ENCODE measurements at regions not wholly inside any gene's neighbourhood (a gene's known extent, or its start where the extent isn't known, plus 50 kb on each side); places are given as distances from the start of the nearest gene placed in this dataset.

- H3K27ac ChIP-seq, result no peak overlapping the region
- TF ChIP-seq CTCF (IDR thresholded peaks at IDR 0.05) (no peak), ZFX (IDR thresholded peaks at IDR 0.05; ENCODE audit: borderline replicate concordance) (no peak)
Observed at GRCh38 chr7:97280950-97281349, 163.5 kb downstream of the SDHAF3 start.

- H3K27ac ChIP-seq, result no peak overlapping the region
- TF ChIP-seq ZFX (IDR thresholded peaks at IDR 0.05; ENCODE audit: borderline replicate concordance), result no peak
- TF ChIP-seq CTCF (IDR thresholded peaks at IDR 0.05), result no peak
Observed at GRCh38 chr7:97285348-97285747, 167.8 kb downstream of the SDHAF3 start.

GRCh38 chr7:97293031-97293430 is 175.5 kb downstream of the SDHAF3 start:
- TF ChIP-seq ZFX (IDR thresholded peaks at IDR 0.05; ENCODE audit: borderline replicate concordance) (no peak), CTCF (IDR thresholded peaks at IDR 0.05) (no peak)

GRCh38 chr7:97298561-97298960 is 181.1 kb downstream of the SDHAF3 start:
- H3K27ac ChIP-seq, result no peak overlapping the region
- TF ChIP-seq ZFX (IDR thresholded peaks at IDR 0.05; ENCODE audit: borderline replicate concordance) (no peak), CTCF (IDR thresholded peaks at IDR 0.05) (no peak)

More at GRCh38 chr7:97293031-97293430, 175.5 kb downstream of the SDHAF3 start:
- H3K27ac ChIP-seq, result no peak overlapping the region

- H3K27ac ChIP-seq, result no peak overlapping the region
- no peak for TF ChIP-seq CTCF (IDR thresholded peaks at IDR 0.05)
- TF ChIP-seq ZFX (IDR thresholded peaks at IDR 0.05; ENCODE audit: borderline replicate concordance), result no peak
Observed at GRCh38 chr7:97305589-97305988, 188.1 kb downstream of the SDHAF3 start.

- no peak for TF ChIP-seq CTCF (IDR thresholded peaks at IDR 0.05)
- no peak for TF ChIP-seq ZFX (IDR thresholded peaks at IDR 0.05; ENCODE audit: borderline replicate concordance)
- H3K27ac ChIP-seq, result no peak overlapping the region
Observed at GRCh38 chr7:97307521-97308108, 190.1 kb downstream of the SDHAF3 start.

- TF ChIP-seq CTCF (IDR thresholded peaks at IDR 0.05), result no peak
- no peak overlapping the region for H3K27ac ChIP-seq
Observed at GRCh38 chr7:97313900-97314299, 196.4 kb downstream of the SDHAF3 start.
